ENCODE measurements at regions not wholly inside any gene's neighbourhood (a gene's known extent, or its start where the extent isn't known, plus 50 kb on each side); places are given as distances from the start of the nearest gene placed in this dataset.
A peak's percentile ranks its signal among the peaks of the same experiment; 100 is the strongest.
"Not testable (repeated sequence)": the region's sequence is repeated elsewhere in the genome, so short reads cannot be mapped to it uniquely, and the experiment has no call there.

DNA sequence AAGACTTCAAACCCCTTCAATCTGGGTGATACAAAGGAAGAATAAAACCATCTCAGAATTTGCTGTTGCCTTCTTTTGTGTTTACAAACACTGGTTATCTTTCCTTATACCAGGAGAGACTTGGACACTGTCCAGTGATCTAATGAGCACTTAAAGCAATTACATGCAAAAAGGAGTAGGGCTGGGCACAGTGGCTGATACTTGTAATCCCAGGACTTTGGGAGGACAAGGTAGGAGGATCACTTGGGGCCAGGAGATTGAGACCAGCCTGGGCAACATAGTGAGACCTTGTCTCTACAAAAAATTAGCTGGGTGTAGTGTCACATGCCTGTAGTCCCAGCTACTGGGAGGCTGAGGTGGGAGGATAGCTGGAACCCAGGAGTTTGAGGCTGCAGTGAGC is 95.7 kb upstream of the DRD5 start:
- TF ChIP-seq, protein P1, sequence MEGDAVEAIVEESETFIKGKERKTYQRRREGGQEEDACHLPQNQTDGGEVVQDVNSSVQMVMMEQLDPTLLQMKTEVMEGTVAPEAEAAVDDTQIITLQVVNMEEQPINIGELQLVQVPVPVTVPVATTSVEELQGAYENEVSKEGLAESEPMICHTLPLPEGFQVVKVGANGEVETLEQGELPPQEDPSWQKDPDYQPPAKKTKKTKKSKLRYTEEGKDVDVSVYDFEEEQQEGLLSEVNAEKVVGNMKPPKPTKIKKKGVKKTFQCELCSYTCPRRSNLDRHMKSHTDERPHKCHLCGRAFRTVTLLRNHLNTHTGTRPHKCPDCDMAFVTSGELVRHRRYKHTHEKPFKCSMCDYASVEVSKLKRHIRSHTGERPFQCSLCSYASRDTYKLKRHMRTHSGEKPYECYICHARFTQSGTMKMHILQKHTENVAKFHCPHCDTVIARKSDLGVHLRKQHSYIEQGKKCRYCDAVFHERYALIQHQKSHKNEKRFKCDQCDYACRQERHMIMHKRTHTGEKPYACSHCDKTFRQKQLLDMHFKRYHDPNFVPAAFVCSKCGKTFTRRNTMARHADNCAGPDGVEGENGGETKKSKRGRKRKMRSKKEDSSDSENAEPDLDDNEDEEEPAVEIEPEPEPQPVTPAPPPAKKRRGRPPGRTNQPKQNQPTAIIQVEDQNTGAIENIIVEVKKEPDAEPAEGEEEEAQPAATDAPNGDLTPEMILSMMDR (IDR thresholded peaks at IDR 0.05; ENCODE audit: low read depth, low read length, missing control alignments) = no peak
- in situ Hi-C loops (cut with HindIII; ENCODE audit: low sequenced_read_pairs) = no loop called here
- DNase-seq (ENCODE audit: low read depth) = no peak
- no peak overlapping the region for H3K4me3 ChIP-seq (ENCODE audit: low read depth, low read length)

DNA sequence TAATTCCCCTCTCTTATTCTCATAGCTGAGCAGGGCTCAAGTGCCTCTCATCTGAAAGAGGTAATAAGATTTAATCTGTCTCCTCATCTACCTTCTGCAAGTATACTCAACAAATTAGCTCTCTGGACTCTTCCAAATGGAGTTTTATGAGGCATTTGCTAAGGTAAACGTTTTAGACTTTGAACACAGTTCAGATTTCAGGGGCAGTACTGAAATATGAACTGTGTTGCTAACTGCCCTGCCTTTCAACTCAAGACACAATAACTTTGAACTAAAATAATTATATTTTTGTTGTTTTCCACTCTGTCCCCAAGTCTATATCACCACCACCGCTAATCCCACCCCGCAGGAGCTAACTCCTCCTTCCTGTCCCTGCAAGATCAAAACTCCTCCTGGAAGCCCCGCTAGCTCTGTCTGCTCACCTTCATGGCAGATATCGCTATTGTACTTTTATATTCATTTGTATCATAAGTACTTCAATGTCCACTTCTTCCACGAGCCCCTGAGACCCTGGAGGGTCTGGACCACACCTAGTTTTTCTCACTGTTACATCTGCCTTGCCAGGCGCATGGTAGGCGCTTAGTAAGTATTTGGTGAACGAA is 90.7 kb upstream of the DRD5 start:
- DNase-seq (ENCODE audit: low read depth); in situ Hi-C loops (cut with HindIII; ENCODE audit: low sequenced_read_pairs): not testable (repeated sequence)
- H3K4me3 ChIP-seq (ENCODE audit: low read depth, low read length) = peak overlapping the region; percentile 49

- H3K4me3 ChIP-seq (ENCODE audit: low read depth, low read length) = peak overlapping the region; percentile 49
- TF ChIP-seq, protein P1 (IDR thresholded peaks at IDR 0.05; ENCODE audit: low read depth, low read length, missing control alignments) = no peak
- in situ Hi-C loops (cut with HindIII; ENCODE audit: low sequenced_read_pairs) = no loop called here
- DNase-seq (ENCODE audit: low read depth) = peak; percentile 43
Measured at GRCh38 chr4:9691238-9692065, 90.0 kb upstream of the DRD5 start.

- DNase-seq (ENCODE audit: low read depth); in situ Hi-C loops (cut with HindIII; ENCODE audit: low sequenced_read_pairs); H3K4me3 ChIP-seq (ENCODE audit: low read depth, low read length): not testable (repeated sequence)
Measured at GRCh38 chr4:9692791-9693491, 88.5 kb upstream of the DRD5 start.

GRCh38 chr4:9694403-9694802 is 87.0 kb upstream of the DRD5 start:
- DNase-seq (ENCODE audit: low read depth); in situ Hi-C loops (cut with HindIII; ENCODE audit: low sequenced_read_pairs); H3K4me3 ChIP-seq (ENCODE audit: low read depth, low read length): not testable (repeated sequence)

- DNase-seq (ENCODE audit: low read depth); H3K4me3 ChIP-seq (ENCODE audit: low read depth, low read length); in situ Hi-C loops (cut with HindIII; ENCODE audit: low sequenced_read_pairs): not testable (repeated sequence)
Measured at GRCh38 chr4:9695994-9696393, 85.4 kb upstream of the DRD5 start.

GRCh38 chr4:9696561-9696960 is 84.9 kb upstream of the DRD5 start:
- in situ Hi-C loops (cut with HindIII; ENCODE audit: low sequenced_read_pairs); DNase-seq (ENCODE audit: low read depth); H3K4me3 ChIP-seq (ENCODE audit: low read depth, low read length): not testable (repeated sequence)

DNA sequence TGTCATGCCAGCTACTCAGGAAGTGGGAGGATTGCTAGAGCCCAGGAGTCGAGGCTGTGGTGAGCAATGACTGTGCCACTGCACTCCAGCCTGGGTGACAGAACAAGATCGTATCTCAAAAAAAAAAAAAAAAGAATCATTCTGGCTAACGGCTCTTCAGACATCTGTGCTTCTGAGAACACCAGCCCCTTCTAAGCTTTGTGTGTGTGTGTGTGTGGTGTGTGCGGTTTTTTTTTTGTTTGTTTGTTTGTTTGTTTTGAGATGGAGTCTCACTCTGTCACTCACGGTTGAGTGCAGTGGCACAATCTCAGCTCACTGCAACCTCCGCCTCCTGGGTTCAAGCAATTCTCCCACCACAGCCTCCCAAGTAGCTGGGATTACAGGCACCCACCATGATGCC is 79.4 kb upstream of the DRD5 start:
- DNase-seq (ENCODE audit: low read depth); in situ Hi-C loops (cut with HindIII; ENCODE audit: low sequenced_read_pairs); H3K4me3 ChIP-seq (ENCODE audit: low read depth, low read length): not testable (repeated sequence)

DNA sequence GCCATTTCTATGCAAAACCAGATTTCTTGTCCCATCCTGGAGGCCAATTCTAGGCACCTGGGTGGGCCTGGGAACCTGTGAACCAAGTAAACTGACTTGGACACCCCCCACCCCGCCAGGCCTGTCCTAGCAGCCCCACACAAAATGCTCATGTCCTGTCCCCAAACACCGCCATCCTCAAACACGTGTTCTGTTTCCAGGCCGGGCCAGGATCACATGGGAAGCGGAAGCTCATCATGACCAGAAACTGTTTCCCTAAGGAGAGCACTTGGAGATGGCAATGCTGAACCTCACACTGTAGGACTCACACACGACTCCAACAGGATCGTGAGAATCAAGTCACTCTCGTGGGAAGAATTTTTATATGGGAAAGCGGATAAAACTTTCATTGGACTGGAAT is 78.7 kb upstream of the DRD5 start:
- in situ Hi-C loops (cut with HindIII; ENCODE audit: low sequenced_read_pairs); DNase-seq (ENCODE audit: low read depth); H3K4me3 ChIP-seq (ENCODE audit: low read depth, low read length): not testable (repeated sequence)

GRCh38 chr4:9703391-9703790 is 78.0 kb upstream of the DRD5 start:
- DNase-seq (ENCODE audit: low read depth) = no peak
- TF ChIP-seq, protein P1 (IDR thresholded peaks at IDR 0.05; ENCODE audit: low read depth, low read length, missing control alignments) = peak; percentile 45
- in situ Hi-C loops (cut with HindIII; ENCODE audit: low sequenced_read_pairs) = no loop called here
- no peak overlapping the region for H3K4me3 ChIP-seq (ENCODE audit: low read depth, low read length)

- DNase-seq (ENCODE audit: low read depth); in situ Hi-C loops (cut with HindIII; ENCODE audit: low sequenced_read_pairs): not testable (repeated sequence)
Measured at GRCh38 chr4:9704126-9704525, 77.3 kb upstream of the DRD5 start.

More at GRCh38 chr4:9704126-9704525, 77.3 kb upstream of the DRD5 start:
- H3K4me3 ChIP-seq (ENCODE audit: low read depth, low read length) = not testable (repeated sequence)
